ENCODE measurements at regions not wholly inside any gene's neighbourhood (a gene's known extent, or its start where the extent isn't known, plus 50 kb on each side); places are given as distances from the start of the nearest gene placed in this dataset.

- TF ChIP-seq ZNF274 (IDR thresholded peaks at IDR 0.05; ENCODE audit: low read depth, low read length) (no peak), YY1 (IDR thresholded peaks at IDR 0.05; ENCODE audit: insufficient read depth, insufficient read length) (no peak)
Measured at GRCh38 chr9:82353631-82354278, 365.2 kb downstream of the SPATA31D1 start.
